ENCODE measurements at regions not wholly inside any gene's neighbourhood (a gene's known extent, or its start where the extent isn't known, plus 50 kb on each side); places are given as distances from the start of the nearest gene placed in this dataset.
"Not testable (repeated sequence)": the region's sequence is repeated elsewhere in the genome, so short reads cannot be mapped to it uniquely, and the experiment has no call there.

GRCh38 chr1:30229557-30229956 lies 493.8 kb downstream of the MATN1 start:
- no peak for DNase-seq

GRCh38 chr1:30226648-30227047 lies 496.7 kb downstream of the MATN1 start:
- DNase-seq: no peak

GRCh38 chr1:30225357-30225756 lies 498.0 kb downstream of the MATN1 start:
- DNase-seq: no peak

GRCh38 chr1:30219675-30220074 lies 503.7 kb downstream of the MATN1 start:
- no peak for DNase-seq

GRCh38 chr1:30218438-30218837 lies 504.9 kb downstream of the MATN1 start:
- DNase-seq: no peak

GRCh38 chr1:30216602-30217001 lies 506.8 kb downstream of the MATN1 start:
- DNase-seq: no peak

GRCh38 chr1:30213936-30214335 lies 509.4 kb downstream of the MATN1 start:
- DNase-seq: no peak

GRCh38 chr1:30207962-30208361 lies 515.4 kb downstream of the MATN1 start:
- DNase-seq: not testable (repeated sequence)

- DNase-seq: not testable (repeated sequence)
Measured at GRCh38 chr1:30206631-30207030, 516.8 kb downstream of the MATN1 start.

GRCh38 chr1:30204916-30205315 lies 518.5 kb downstream of the MATN1 start:
- not testable (repeated sequence) for DNase-seq

GRCh38 chr1:30201015-30201414 lies 522.4 kb downstream of the MATN1 start:
- DNase-seq: no peak

GRCh38 chr1:30200161-30200560 lies 523.2 kb downstream of the MATN1 start:
- no peak for DNase-seq

GRCh38 chr1:30199563-30199962 lies 523.8 kb downstream of the MATN1 start:
- DNase-seq: no peak

GRCh38 chr1:30198795-30199403 lies 524.5 kb downstream of the MATN1 start:
- DNase-seq: no peak

GRCh38 chr1:30198451-30198760 lies 525.0 kb downstream of the MATN1 start:
- DNase-seq: no peak

GRCh38 chr1:30197639-30198450 lies 525.5 kb downstream of the MATN1 start:
- DNase-seq: no peak

- no peak for DNase-seq
Measured at GRCh38 chr1:30196872-30197638, 526.3 kb downstream of the MATN1 start.

- DNase-seq: no peak
Measured at GRCh38 chr1:30196457-30196856, 526.9 kb downstream of the MATN1 start.

GRCh38 chr1:30195424-30196134 lies 527.8 kb downstream of the MATN1 start:
- DNase-seq: no peak

- DNase-seq: no peak
Measured at GRCh38 chr1:30194741-30195423, 528.5 kb downstream of the MATN1 start.

GRCh38 chr1:30194046-30194619 lies 529.3 kb downstream of the MATN1 start:
- no peak for DNase-seq

GRCh38 chr1:30192969-30193630 lies 530.3 kb downstream of the MATN1 start:
- DNase-seq: no peak

Measured in GDM1 (cell line).